ENCODE measurements at regions not wholly inside any gene's neighbourhood (a gene's known extent, or its start where the extent isn't known, plus 50 kb on each side); places are given as distances from the start of the nearest gene placed in this dataset.
"Not testable (repeated sequence)": the region's sequence is repeated elsewhere in the genome, so short reads cannot be mapped to it uniquely, and the experiment has no call there.

GRCh38 chrX:77167993-77168392 lies 279.2 kb upstream of the FGF16 start:
- FAIRE-seq = no peak

GRCh38 chrX:77174680-77175519 lies 272.3 kb upstream of the FGF16 start:
- FAIRE-seq = no peak

- FAIRE-seq = no peak
These were observed 246.5 kb upstream of the FGF16 start for GRCh38 chrX:77200663-77201062.

- no peak for FAIRE-seq
These were observed 224.1 kb upstream of the FGF16 start for GRCh38 chrX:77223046-77223445.

GRCh38 chrX:77264490-77264889 lies 182.7 kb upstream of the FGF16 start:
- no peak for FAIRE-seq

GRCh38 chrX:77275392-77275791 lies 171.8 kb upstream of the FGF16 start:
- FAIRE-seq = no peak

GRCh38 chrX:77276742-77277141 lies 170.4 kb upstream of the FGF16 start:
- no peak for FAIRE-seq

GRCh38 chrX:77277911-77278310 lies 169.3 kb upstream of the FGF16 start:
- no peak for FAIRE-seq

- FAIRE-seq = not testable (repeated sequence)
These were observed 167.8 kb upstream of the FGF16 start for GRCh38 chrX:77279373-77279772.

- FAIRE-seq = no peak
These were observed 153.7 kb upstream of the FGF16 start for GRCh38 chrX:77293331-77293995.

- FAIRE-seq = no peak
These were observed 148.9 kb upstream of the FGF16 start for GRCh38 chrX:77298296-77298695.

- FAIRE-seq = no peak
These were observed 148.4 kb upstream of the FGF16 start for GRCh38 chrX:77298790-77299189.

GRCh38 chrX:77299549-77299948 lies 147.6 kb upstream of the FGF16 start:
- FAIRE-seq = no peak

- no peak for FAIRE-seq
These were observed 105.2 kb upstream of the FGF16 start for GRCh38 chrX:77342004-77342403.

GRCh38 chrX:77346859-77347258 lies 100.3 kb upstream of the FGF16 start:
- FAIRE-seq = no peak

- no peak for FAIRE-seq
These were observed 99.6 kb upstream of the FGF16 start for GRCh38 chrX:77347572-77347971.

- no peak for FAIRE-seq
These were observed 57.3 kb upstream of the FGF16 start for GRCh38 chrX:77389891-77390290.

- not testable (repeated sequence) for FAIRE-seq
These were observed 56.8 kb upstream of the FGF16 start for GRCh38 chrX:77390365-77390764.

GRCh38 chrX:77396781-77397180 lies 50.4 kb upstream of the FGF16 start:
- FAIRE-seq = no peak

Measured in islet of Langerhans (tissue), 1 donor.